NCI-H1417 treated with DMSO at 0.1 percent for 48 hours (cell line): ENCODE measurements at regions not wholly inside any gene's neighbourhood (a gene's known extent, or its start where the extent isn't known, plus 50 kb on each side); places are given as distances from the start of the nearest gene placed in this dataset.
"Not testable (repeated sequence)": the region's sequence is repeated elsewhere in the genome, so short reads cannot be mapped to it uniquely, and the experiment has no call there.

Experiments used
- DNase-seq: peaks from one replicate; lab custom pipeline; 2025; lab: John Stamatoyannopoulos, UW

DNA sequence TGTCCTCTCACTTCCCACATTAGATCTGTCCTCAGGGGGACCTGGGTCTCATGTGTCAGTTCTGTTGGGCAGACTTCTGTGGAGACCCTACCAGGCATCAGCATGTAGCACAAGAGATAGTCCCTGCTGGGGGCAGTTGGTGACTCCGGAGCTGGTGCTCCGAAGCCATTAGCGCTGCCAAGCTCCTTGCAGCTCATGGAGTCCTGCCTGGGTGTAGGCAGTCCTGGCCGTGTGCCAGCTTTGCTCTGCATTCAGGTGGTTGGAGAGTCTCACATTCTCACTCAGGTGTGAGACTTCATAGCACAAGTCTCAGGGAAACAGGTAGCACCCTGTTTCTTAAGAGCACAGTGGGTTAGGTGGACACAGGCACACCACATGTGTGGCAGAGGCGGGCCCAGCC, 202.3 kb downstream of the LIPI start:
- not testable (repeated sequence) for DNase-seq

DNA sequence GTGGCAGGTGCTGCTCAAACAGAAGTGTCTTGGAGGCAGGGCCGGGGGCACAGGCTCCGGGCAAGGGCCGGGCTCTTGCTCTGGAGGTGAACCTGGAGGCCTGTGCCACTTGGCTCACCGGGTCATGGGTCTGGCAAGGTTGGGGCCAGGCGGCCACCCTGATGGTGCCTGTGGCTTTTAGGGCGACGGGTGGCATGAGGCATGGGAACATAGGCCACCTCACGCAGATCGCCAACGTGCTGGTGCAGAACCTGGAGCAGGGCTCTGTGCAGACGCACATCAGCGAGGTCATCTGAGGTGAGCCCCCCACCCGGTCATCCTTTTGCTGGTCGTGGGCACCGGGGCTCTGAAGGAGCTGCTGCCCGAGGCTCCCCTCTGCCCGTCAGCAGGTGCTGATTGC, 202.7 kb downstream of the LIPI start:
- DNase-seq, result not testable (repeated sequence)

DNA sequence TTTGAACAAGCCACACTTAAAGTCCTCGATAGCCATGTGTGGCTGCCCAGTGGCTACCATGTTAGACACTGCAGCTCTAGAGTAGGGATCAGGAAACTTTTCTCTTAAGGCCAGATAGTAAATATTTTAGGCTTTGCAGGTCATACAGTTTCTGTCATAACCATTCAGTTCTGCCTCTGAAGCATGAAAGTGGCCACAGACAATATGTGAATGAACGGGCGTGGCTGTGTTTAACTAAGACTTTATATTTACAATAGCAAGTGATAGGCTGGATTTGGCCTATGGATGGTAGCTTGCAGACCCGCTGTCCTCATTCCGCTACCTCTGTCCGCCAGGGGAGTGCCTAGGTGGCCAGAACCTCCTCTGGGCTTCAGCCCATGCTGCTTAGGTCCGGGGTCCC, 204.6 kb downstream of the LIPI start:
- not testable (repeated sequence) for DNase-seq

DNA sequence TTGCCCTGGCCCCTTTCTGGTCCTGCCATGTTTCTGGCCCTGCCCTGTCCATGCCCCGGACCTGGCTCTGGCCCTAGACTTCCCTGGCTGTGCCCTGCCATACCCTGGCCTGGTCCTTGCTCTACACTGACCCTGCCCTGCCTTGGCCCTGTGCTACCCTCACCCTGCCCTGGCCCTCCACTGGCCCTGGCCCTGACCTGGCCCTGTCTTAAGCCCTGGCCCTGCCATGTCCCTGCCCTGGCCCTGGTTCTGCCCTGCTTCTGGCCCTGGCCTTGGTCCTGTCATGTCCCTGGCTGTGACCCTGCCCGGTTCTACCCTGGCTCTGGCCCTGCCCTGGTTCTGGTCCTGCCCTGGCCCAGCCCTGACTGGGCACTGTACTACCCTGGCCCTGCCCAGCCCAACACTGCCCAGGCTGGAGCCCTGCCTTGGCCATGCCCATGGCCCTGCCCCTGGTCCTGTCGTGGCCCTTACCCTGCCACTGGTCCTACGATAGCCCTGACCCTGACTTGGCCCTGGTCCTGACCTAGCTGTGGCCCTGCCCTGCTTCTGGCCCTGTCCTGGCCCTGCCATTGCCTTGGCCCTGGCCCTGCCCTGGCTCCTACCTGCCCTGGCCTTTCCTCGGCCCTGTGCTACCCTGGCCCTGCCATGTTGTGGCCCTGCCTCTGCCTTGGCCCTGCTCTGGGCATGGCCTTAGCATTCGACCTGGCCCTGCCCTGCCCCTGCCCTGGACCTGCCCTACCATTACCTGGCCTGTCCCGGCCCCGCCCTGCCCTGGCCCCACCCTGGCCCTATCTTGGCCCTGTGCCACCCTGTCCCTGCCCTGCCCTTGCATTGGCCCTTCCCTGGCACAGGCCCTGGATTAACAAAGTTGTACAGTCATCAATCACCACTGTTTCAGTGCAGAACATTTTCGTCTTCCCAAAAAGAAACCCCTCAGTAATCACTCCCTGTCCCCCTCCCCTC, 223.5 kb downstream of the LIPI start:
- DNase-seq, result not testable (repeated sequence)

DNA sequence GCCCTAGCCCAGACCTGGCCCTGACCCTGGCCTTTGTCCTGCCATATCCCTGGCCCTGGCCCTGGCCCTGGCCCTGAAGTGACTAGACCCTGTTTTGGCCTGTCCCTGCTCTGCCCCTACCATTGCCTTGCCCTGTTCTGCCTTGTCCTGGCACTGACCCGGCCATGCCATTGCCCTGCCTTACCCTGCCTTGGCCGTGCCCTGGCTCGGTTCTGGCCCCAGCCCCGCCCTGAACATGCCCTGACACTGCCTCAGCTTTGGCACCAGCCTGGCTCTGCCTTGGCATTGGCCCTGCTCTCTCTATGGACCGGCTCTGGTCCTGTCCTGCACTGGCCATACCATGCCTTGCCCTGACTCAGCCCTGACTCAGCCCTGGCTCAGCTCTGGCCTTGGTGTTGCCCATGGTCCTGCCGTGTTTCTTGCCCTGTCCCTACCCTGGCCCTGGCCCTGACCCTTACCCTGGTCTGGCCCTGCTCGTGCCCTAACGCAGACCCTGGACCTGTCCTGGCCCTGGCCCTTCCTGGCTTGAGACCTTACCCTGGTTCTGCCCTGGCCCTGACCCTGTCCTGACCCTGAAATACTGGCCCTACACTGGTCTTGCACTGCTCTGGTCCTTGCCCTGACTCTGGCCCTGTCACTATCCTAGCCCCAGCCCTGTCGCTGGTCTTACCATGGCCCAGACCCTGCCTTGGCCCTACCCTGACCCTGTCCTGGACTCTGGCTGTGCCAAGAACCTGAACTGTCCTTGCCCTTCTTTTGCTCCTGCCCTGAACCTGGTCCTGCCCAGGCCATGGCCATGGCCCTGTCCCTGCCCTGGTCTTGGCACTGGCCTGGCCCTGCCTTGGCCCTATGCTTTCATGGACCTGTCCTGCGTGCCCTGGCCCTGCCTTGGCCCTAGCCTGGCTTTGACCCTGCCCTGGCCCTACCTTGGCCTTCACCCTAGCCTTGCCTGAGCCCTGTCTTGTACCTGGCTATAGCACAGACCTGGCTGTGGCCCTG, 224.6 kb downstream of the LIPI start:
- DNase-seq, result not testable (repeated sequence)

DNA sequence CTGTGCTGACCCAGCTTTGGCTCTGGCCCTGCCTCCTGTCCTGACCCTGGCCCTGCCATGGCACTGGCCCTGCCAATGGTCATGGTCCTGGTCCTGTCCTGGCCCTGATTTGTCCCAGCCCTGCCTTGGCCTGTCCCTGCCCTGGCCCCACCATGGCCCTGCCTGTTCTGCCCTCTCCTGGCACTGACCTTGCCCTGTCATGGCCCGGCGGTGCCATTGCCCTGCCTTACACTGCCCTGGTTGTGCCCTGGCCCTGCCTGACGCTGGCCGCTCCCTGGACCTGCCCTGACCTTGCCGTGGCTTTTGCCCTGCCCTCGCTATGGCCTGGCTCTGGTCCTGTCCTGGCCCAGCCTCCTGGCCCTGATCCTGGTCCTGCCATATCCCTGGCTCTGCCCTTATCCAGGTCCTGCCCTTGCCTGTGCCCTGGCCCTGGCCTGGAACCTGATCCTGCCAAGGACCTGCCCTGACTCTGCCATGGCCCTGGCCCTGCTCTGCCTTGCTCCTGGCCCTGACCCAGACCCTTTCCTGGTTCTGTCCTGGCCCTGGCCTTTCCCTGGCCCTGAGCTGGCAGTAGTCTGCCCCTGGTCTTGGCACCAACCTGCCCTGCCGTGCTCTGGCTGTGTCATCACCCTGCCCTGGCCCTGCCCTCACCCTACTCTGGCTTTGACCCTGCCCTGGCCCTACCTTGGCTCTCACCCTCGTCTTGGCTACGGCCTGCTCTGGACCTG, 225.5 kb downstream of the LIPI start:
- not testable (repeated sequence) for DNase-seq

DNA sequence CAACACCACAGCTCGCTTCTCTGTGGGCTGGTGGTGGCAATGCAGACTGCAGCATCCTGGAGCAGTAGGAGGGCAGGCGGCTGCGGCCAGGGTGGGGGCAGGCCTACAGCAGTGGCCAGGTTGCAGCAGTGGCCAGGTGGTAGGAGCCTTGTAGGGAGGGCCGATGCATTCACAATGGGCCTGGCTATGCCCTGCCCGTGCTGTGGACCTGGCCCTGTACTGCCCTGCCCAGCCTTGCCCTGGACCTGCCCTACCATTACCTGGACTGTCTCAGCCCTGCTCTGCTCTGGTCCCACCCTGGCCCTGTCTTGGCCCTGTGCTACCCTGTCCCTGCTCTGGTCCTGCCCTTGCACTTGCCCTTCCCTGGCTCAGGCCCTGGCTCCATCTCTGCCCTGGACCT, 226.0 kb downstream of the LIPI start:
- not testable (repeated sequence) for DNase-seq

DNA sequence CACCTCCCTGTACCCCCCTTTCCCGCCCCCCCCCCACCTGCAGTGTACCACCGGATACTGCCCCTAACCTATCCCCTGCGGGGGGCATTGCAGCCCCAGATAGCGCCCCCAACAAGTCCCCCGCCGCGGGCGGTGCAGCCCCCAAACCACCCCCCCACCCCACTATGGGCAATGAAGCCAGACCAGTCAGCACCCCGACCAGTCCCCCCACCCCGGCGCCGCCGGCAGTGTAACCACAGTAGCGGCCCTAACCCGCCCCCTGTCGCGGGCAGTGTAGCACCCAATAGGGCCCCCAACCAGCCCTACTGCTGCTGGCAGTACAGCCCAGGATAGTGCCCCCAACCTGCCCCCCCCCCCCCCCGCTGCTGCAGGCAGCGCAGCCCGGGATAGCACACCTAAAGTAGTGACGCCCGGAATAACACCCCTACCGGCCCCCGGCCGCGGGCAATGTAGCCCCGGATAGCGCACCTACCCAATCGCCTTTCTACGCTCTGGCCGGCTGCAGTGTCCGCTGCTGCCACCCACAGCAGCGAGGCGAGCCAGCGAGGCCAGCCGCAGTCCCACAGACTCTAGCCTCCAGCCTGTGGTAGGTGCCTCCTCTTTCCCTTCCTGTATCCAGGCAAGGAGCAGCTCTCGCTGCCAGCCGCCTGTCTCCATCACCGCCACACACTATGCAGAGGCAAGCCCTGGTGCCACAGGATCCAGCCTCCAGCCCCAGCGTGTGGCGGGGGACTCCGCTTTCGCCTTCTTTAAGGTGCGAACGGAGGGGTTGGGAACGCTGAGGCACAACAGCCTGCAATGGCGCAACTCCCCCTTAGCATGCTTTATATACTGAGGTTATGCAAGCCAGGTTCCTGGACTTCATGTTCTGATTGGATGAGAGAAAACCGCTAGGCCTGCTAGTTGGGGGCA, 229.3 kb downstream of the LIPI start:
- DNase-seq, result not testable (repeated sequence)

DNA sequence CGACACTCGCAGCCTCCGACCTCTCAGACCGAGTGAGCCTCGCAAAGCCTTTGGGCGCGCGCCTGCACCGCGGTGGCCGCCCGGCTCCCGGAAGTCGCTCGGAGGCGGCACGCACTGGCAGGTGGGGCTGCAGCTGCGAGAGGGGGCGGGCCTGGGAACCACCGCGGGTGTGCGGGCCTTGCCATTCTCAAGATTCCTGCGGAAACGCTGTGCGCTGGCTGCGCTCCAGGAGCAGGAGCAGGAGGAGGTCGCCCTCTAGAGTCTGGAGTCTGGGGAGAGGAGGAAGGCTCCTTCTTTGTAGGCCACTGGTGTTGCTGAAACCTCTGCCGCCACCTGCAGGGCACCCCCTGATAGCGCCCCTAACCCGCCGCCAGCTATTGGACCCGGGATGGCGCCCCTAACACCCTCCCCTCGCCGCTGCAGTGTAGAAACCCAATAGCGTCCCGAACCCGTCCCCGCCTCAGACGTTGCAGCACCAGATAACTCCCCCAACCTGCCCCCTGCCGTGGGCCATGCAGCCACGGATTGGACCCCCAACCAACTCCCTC, 230.6 kb downstream of the LIPI start:
- peak; percentile 12 for DNase-seq

DNA sequence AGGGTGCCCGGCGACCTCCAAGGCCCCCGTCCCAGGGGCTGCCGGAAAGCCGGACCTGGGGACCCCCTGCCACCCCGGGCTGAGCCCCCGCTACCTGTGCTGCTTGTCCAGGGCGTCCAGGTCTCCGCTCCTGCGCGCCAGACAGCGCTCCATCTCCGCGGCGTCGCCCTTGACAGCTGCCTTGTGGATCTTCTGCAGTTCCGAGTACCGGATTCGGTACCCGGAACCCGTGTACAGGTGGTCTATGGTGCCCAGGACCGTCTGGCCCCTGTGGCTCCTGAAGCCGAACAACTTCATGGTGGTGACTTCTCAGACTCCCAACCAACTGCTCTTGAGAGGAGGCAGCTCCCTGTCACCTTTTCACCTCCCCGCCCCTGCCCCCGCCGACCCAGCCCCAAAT, 231.1 kb downstream of the LIPI start:
- DNase-seq, result not testable (repeated sequence)

DNA sequence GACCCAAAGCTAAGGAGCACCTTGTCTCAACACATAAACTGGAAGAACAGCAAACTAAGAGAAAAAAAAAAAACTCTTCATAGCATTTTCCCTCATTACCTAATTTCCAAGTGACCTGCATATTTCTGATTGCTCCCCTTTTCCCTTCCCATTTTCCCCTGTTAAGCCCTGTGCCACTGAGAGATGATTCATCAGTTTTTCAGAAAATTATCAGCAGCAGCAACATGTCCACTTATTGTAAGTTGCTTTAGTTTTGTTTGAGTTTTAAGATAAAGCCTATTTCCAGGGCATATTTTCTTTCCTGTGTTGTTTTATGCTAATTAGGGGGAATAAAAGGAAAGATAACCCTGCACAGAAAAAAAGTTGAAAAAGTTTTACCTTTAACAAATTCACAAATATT, 236.2 kb downstream of the LIPI start:
- not testable (repeated sequence) for DNase-seq

DNA sequence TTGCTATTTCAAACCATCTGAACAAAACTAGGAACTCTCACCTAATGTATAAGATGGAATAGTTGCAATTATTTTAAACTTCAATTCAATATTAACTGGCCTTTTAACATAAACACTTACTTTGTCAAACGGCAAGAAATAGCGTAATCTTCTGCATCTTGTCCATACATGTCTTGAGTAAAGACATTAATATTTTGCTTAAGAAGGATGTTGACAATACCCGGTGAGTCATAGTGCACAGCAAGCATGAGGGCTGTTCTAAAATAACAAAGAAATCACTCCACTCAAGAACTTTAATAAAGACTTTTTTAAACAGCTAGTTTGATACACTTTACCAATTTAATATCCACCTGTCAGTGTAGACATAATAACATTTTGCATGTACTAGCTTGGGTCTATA, 240.9 kb downstream of the LIPI start:
- DNase-seq, result not testable (repeated sequence)

DNA sequence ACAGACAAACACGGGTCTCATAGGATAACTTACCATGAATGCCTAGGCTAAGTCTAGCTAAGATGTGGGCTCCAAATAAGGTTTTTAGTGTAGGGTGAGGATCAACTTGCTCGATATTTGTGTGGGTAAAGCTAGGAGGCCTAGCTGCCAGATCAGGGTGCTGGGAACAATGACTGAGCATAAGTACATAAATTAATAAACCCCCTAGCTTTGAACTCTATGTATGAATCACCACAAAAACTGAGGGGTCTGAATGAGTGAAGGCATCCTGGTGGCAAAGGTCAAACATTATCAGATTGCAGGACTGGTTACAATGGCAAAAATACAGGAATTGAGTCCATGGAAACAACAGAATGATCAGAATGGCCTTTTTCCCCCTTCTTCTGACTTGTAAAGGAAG, 241.8 kb downstream of the LIPI start:
- DNase-seq, result not testable (repeated sequence)

DNA sequence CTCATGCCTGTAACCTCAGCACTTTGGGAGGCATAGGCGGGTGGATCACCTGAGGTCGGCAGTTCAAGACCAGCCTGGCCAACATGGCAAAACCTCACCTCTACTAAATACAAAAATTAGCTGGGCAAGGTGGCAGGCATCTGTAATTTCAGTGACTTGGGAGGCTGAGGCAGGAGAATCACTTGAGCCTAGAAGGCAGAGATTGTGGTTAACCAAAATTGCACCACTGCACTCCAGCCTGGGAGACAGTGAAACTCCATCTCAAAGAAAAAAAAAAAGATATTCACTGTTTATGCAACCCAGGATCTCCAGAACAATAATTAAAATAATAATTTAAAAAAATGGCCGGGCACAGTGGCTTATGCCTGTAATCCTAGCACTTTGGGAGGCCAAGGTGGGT, 247.5 kb downstream of the LIPI start:
- not testable (repeated sequence) for DNase-seq

DNA sequence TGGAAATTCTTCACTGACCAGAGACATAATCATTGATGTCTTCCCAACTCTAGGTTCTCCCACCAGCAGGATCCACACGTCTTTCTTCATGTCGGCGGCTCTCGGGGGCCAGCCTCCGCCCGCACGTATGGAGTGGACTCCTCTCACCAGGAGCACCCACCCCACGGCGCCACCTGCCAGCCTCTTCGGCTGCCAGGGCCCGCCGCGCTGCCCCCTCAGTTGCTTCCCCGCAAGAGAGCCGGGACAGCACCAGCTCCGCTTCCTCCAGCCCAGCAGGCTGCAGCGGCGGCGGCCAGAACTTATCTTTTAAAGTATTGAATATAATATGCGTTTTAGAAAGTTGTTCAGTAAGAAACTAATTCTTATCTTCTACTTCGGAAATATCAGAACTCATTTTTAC, 273.5 kb downstream of the LIPI start:
- no peak for DNase-seq

DNA sequence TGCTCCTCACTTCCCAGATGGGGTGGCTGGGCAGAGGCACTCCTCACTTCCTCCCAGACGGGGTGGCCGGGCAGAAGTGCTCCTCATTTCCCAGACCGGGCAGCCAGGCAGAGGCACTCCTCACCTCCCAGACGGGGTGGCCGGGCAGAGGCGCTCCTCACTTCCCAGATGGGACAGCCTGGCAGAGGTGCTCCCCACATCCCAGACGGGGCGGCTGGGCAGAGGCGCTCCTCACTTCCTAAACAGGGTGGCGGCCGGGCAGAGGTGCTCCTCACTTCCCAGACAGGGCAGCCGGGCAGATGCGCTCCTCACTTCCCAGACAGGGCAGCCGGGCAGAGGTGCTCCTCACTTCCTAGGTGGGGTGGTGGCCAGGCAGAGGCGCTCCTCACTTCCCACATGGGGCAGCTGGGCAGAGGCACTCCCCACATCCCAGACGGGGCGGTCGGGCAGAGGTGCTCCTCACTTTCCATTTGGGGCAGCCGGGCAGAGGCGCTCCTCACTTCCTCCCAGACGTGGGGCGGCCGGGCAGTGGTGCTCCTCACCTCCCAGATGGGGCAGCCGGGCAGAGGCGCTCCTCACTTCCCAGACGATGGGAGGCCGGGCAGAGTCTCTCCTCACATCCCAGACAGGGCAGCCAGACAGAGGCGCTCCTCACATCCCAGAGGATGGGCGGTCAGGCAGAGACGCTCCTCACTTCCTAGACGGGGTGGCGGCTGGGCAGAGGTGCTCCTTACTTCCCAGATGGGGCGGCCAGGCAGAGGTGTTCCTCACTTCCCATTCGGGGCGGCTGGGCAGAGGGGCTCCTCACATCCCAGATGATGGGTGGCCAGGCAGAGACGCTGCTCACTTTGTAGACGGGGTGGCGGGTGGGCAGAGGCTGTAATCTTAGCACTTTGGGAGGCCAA, 274.5 kb downstream of the LIPI start:
- DNase-seq, result not testable (repeated sequence)

DNA sequence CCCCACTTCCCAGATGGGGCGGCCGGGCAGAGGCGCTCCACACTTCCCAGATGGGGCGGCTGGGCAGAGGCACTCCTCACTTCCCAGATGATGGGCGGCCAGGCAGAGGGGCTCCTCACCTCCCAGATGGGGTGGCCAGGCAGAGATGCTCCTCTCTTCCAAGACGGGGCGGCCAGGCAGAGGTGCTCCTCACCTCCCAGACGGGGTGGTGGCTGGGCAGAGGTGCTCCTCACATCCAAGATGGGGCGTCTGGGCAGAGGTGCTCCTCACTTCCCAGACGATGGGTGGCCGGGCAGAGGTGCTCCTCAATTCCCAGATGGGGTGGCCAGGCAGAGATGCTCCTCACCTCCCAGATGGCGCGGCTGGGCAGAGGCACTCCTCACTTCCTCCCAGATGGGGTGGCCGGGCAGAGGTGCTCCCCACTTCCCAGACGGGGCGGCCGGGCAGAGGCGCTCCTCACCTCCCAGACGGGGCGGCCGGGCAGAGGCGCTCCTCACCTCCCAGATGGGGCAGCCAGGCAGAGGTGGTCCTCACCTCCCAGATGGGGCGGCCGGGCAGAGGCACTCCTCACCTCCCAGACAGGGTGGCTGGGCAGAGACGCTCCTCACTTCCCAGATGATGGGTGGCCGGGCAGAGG, 275.2 kb downstream of the LIPI start:
- not testable (repeated sequence) for DNase-seq

DNA sequence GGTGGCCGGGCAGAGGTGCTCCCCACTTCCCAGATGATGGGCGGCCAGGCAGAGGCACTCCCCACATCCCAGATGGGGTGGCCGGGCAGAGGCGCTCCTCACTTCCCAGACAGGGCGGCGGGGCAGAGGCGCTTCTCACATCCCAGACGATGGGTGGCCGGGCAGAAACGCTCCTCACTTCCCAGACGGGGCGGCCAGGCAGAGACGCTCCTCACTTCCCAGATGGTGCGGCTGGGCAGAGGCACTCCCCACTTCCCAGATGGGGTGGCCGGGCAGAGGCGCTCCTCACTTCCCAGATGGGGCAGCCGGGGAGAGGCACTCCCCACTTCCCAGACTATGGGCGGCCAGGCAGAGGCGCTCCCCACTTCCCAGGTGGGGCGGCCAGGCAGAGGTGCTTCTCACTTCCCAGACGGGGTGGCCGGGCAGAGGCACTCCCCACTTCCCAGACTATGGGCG, 275.8 kb downstream of the LIPI start:
- DNase-seq, result not testable (repeated sequence)

DNA sequence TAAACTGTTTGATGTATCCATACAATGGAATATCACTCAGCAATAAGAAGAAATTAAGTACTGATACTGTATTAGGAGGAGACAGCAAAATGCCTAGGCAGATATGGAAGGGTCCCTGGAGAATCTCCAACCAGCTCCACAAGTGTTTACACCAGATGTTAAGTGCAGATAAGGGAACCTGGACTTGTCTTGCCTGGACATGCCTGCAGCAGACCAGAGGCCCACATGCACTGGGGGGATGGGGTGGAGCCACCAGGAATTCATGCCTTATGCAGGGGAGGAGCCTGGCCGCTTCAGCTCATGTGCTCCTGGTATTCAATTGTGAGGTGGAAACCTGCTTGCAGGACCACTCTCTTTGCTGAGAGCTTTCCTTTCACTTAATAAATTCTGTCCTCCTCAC, 287.6 kb downstream of the LIPI start:
- DNase-seq, result not testable (repeated sequence)
